Stimulated activated CD8-positive, alpha-beta memory T cell treated with anti-CD3 and anti-CD28 coated beads, Interleukin-15, amount 100 ng/mL, for 4 hours (primary cell): ENCODE measurements at regions not wholly inside any gene's neighbourhood (a gene's known extent, or its start where the extent isn't known, plus 50 kb on each side); places are given as distances from the start of the nearest gene placed in this dataset.
"Not testable (repeated sequence)": the region's sequence is repeated elsewhere in the genome, so short reads cannot be mapped to it uniquely, and the experiment has no call there.

Source experiments
- DNase-seq, 2 donors: peaks; one replicate each; pipeline ENCODE4 v3.0.0-alpha.2; 2020; ENCODE audit warnings: low read depth in 2 of 2

DNA sequence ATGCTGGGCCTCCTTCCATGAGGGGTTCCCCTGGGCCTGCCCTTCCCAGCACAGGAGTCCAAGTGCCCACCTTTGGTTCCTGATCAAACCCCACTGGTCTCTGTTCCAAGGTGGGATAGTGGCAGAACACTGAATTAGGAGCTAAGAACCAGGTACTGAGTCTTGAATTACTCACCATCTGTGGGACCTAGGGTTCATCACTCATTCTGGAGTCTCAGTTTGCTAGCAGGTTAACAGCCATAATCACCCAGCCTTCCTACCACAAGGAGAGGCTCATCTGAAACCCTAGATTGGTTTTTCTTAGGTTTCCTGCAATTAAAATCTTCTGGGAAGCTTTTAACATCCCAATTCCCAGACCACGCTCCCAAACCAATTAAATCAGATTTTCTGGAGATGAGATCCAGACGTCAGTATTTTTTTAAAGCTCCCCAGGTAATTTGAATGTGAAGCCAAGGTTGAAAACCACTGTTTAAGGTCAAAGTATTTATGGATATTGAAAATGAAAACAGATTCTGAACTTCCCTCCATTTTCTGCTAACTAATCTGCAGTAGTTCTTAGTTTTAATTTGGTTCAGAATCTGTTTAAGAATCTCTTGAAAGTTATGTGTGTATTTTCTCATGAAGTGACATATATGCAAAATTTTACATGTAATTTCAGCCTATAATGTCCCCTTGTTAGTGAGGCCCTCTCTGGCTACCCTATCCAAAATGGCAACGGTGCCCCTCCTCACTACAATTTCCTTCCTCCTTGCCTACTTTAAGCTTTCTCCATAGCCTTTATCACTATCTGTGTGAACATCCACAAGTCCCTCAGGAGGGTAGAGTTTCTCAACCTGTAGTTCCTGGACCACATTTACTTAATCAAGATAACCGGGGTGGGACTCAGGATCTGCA is 166.5 kb upstream of the CXCR4 start:
- DNase-seq: no peak

DNA sequence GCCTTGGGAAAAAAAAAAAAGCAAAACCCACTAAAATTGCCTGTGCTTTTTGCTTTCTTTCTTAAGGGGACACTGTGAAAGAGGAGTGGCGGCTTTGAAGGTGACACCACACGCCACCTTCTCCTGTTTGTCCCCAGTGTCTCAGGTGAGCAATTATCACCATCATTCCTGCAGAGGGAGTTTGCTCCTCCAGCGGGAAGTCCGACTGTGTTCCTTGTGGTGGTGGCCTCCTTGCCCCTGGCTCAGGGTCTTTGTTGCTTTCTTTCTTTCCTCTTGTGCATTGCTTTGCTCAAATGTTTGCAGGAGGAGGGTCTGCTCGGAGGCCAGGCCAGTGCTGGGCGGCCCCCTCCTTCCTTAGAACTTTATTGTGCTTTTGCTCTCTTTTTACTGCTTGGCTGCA is 164.3 kb upstream of the CXCR4 start:
- DNase-seq: no peak

DNA sequence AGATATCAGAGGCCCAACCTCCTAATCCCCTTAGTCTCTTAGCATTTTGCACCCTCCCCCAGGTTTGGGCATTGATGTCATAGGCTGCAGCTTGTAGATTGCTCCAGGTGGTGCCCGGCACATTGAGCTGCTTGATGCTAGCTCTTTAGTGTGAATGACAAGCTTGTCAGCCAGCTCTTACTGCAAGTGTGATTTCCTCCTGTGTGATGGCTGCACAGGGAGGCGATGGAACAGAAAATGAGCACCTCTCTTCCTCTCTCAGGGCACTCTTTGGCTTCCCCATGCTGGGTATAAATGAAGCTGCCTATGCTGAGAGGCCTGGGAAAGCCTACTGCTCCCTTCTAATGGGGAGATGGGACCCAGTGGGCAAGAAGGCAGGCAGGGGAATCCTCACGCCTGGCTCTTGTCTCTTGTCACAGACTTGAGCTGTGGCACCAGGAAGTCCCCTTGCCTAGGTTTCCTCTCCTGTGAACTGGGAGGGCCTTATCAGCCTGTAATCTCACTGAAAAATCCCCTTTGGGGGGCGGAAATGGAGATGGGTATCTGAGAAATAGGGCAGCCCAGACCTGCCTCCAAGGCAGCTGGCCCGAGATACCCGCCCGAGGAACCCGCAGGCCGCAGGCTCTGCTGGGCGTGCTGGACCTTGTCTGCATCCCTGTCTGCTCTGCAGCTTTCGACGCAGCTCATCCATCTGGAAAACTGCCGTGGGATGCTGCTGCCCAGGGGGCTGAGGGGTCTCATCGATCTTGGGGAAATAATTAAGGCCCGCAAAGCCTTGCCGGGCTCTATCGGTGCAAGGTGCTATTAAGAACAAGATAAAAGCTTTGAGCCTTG is 163.5 kb upstream of the CXCR4 start:
- DNase-seq: peak; percentile 5 to 13

DNA sequence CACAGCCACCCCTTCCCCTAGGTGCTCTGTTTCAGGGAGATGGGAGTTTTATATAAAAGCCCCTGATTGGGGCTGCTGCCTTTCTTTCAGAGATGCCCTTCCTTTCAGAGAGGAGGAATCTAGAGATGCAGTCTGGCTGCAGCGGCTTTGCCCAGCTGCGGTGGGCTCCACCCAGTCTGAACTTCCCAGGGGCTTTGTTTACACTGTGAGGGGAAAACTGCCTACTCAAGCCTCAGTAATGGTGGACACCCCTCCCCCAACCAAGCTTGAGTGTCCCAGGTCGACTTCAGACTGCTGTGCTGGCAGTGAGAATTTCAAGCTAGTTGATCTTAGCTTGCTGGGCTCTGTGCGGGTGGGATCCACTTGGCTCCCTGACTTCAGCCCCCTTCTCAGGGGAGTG is 148.4 kb upstream of the CXCR4 start:
- DNase-seq: not testable (repeated sequence)

DNA sequence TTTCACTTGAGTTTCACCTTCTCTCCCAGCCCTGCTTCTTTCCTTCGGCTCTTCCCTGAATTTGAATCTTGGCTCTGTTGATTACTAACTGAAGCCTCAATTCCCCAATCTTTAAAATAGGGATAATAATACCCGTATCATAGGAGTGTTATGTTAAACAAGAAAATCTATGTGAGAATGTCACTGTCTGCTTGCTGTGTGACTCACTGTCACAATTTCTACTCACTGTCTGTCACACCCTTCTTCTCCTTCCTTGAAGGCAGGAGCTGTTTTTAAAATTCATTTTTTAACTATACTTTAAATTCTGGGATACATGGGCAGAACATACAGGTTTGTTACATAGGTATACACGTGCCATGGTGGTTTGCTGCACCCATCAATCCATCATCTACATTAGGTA is 141.6 kb upstream of the CXCR4 start:
- DNase-seq: no peak

DNA sequence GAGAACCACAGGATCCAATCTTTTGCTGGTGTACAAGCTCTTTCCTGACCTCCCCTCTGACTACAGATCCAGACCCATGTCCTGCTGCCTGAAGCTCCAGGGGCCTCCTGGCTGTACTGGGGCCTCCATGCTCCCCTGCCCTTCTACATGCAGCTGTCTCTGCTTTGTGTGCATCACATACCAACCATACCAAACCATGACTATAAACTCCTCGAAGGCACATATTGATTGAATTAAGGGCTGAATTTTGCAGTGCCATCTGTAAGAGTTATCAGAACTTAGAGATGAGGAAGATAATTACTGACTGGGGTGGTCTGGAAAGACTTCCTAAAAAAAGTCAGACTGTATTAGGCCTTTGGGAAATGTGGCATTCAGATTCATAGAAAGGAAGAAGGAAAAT is 139.9 kb upstream of the CXCR4 start:
- DNase-seq: no peak

DNA sequence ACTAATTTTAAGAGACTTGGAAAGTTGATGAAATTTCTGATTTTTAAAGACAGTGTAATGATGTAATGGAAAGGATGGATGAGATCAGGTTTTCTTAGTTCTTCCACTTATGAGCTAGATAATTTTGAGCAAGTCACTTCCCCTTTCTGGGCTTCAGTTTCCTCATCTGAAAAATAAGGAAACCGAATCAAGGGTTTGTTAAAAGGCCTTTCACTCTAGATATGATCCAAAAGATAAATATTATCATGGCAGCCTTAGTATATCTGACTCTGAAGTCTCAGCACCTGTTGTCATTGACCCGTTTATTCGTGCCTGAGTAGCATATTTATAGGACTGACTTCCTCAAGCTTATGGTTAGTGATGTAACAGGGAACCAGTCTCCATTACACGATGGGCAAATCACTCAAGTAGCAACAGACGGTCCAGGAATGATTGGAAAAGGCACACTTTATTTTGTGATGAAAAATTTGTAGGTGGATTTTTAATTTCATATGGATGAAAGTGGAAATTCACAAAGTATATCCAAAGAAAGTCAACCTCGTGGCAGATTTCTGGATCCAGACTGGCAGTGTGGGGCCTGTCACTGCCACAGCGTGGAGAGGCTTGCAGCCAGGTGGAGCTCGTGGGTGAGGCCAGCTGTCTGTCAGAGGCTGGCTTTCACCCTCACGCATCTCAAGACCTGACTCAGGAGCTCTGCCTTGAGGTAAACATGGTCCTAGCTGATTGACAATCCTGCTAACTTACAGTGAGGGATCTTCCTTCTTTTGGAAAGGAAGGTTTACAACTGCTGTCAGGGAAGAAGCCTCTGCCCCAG is 137.9 kb upstream of the CXCR4 start:
- DNase-seq: no peak

DNA sequence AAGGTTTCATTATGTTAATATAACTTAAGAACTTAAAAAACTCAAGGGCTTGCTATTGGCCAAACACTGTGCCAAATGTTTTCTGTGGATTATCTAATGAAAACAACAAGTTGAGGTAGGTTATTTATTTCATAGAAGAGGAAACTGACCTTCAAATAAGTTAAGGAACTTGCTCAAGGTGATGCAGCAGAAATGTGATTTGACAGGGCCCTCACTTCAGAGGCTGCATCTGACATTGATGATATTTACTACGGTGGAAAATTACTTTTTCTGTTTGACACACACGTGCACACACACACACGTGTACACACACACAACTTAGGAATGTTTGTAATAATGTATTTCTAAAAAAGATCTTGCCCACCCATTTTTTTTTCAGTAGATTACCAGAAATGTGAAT is 137.2 kb upstream of the CXCR4 start:
- DNase-seq: no peak

DNA sequence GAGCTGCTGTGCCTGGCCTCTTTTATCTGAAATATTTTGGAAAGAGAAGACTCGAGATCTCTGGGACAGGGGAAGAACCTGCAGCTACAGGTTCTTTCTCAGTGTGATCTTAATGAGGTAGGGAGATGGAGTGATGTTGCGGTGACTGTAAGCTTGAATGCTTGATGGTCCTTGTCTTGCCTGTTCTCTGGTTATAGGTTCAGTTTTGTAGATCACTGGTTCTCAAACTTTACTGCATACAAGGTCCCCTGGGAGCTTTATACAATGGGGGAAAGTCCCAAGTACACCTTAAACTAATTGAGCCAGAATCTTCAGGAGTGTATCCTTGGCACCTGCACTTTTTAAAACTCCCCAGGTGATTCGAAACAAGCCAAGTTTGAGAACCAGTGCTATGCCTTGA is 136.7 kb upstream of the CXCR4 start:
- DNase-seq: no peak

DNA sequence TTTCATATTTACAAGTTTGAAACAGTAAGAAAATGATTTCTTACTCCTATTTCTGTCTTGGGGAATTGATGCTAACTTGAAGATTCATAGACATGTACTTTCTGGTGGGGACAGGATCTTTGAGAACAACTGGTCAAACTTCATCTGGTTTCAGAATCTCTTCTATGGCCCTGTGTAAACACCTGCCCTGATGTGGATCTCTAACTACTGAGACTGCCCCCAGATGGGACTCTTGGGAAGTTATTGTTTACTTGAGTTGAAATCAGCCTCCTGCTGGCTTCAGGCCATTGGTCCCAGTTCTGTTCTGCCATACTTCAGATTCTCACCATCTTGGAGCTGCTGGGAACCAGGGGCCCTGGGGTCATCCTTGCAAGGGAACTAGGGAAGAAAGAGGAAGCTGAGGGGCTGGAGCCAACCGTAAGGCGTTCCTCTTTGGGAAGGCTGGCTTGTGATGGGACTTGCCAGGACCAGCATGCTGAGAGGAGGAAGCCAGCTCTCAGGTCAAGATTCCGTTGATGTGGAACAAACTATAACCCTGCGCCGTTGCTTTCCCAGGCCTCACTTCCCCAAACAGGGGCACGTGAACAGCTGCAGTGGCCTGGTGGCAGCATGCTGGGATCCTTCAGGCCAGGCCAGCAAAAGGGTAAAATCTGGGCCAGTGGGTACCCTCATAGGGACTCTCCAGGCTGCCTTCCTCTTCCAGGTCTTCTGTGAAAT is 135.5 kb upstream of the CXCR4 start:
- DNase-seq: no peak

DNA sequence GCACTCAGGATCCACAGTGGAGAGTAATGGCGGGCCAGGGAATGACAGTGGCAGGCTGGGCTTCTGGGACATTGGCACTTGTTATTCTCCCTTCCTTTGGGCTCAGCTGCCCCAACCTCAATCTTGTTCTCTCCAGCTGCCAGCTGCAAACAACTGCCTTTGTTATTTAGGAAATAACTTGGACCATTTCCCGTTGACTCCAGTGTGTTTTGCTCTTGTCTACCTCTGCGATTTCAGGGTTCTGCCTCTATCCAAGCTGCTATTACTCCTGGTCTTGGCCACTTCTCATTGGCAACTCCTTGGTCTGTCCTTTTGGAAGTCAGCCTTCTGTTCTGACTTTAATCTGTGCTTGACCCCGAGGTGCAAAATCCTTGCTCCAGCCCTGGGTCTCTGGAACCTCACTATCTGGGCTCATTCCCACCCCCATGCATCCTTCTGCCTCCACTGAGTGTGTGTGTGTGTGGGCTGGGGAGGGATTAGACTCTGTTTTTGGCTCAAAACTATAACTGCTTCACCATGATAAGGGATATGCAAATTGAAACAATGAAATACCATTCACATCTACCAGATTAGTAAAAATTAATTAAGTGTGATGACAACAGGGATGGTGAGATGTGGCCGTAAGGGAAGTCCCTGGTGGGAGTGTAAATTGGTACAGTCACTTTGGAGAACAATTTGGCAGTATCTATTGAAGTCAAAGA is 134.1 kb upstream of the CXCR4 start:
- DNase-seq: no peak

DNA sequence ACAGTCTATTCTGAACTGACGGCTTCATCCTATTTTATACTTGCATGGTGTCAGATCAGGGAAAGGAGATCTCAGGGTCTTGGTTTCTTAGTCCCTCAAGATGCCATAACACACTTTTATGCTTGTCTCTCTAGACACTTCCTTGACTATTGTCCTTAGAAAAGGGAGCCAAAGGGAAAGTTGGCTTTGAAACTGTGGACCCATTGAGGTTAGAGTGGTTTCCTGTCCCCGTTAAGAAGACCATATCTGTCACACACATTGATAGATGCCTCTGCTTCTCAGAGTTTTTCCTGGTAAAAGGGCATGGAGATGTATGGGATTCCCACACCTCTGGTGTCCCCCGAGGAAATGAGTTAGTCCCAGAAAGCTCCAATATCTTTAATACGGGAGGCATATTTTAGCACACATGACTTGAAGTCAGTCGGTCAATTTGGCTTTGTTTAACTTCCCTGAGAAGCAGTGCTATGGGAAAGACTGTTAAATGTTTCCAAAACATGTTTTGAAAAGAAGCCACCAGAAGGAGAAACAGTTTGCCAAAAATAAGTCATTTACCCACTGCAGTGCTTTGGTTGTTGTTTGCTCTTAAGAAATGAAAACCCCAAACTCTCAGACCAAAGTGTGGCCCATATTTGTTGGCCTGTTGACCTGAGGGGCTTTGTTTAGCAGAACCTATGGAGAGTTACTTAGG is 133.4 kb upstream of the CXCR4 start:
- no peak for DNase-seq

DNA sequence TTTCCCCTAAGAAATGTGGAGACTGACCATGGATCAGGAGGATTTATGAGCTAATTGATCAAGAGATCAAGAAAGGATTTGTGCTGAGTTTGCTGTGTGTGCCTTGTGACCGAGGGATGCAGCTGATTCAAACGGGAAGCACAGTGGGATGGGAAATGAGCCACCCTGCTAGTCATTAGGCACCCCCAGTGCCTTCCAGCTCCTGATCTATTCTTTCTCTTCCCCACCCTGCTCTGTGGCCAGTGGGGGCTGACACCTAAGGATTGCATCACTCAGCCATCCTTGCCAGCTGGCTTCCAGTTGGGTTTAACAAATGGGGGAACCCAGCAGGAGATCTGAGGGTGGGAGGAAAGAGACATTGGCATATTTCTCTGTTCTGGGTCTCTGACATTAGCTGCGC is 132.2 kb upstream of the CXCR4 start:
- DNase-seq: no peak

DNA sequence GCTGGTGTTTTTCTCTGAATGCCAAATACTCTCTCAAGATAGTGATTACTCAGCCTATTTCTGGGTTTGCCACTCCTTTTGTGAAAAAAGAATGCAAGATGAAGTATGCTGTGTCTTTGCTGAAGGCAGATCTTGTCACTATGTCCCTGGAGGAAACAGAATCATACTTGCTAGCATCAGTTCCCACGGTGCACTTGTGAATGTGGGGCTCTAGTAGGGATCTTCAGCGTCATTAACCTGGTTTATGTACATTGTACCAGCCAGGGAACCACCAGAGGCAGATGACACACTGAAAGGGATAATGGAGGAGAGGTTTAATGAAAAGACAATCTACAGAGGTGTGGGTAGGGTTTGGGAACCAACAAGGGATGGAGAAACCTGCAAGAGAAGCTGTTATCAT is 131.0 kb upstream of the CXCR4 start:
- no peak for DNase-seq

DNA sequence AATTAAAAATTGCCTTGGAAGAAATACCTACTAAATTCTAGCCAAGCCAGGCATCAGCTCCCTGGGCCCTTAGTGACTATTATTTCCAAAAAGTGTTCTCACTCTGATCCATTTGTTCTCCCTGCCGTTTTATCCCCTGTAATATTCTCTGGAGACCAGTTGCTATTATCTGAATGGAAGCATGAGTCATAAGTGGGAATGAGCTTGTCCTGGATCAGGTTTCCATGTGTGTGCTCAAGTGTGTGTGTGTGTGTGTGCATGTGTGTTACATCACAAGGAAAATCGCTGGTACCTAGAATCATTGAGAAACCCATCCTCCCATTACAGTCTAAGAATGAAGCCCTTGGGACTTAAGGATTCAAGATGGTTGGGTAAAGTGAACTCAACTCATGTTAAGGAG is 130.3 kb upstream of the CXCR4 start:
- no peak for DNase-seq

DNA sequence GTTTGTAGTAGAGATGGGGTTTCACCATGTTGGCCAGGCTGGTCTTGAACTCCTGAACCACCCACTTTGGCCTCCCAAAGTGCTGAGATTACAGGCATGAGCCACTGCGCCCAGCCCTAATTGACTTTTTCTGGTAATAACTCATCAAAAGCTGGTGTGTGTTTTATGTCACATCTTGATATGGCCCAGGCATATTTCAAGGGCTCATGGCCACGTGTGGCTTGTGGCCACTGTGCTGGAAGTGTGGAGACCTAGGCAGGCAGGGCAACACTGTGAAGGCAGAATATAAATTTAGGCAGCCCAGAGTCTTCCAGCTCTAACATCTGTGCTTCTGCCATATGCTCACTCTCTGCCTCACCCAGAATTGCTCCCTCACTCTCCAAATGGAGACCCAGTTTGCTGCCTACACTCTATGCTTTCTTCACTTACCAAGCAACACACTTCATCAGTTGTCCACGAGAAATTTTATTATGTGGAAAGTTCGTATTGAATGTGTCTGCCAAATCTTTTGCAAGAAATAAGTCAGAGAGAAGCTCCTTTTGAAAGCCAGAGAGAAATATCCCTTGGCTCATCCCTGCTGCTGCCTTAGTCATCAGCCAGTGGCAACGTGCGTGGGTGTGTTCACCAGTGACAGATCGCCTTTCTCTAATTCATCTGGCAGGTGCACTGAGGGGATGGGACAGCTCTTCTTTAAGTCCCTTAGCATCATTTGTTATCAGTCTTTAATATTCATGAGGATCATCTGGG is 129.4 kb upstream of the CXCR4 start:
- DNase-seq: peak in 1 of 2 donors; percentile 18

DNA sequence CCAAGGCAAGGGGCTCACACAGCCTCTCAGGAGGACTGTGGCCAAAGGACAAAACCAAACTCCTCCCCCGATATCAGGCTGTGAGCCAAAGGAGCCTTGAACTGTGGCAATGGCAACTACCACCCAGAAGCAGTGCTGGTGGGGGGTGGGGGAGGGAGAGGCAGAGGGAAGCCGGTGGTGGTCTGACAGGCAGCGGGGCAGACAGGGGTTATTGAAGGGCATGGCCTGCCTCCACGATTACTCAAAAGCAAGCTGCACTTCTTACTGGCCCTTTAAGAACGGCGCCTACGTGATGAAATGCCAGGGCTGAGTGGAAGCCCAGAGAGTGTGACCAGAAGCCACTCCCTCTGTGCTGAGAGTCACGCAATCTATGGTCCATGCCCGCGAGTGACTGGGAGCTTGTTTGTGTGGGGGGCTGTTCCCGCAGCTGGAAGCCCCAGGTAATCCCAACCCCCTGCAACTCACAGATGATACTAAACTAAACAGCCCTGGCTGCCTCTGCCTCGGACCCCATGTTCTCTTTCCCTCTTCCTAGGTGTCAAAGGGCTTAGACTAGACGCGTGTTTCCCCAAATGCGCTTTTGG is 128.2 kb upstream of the CXCR4 start:
- DNase-seq: no peak

DNA sequence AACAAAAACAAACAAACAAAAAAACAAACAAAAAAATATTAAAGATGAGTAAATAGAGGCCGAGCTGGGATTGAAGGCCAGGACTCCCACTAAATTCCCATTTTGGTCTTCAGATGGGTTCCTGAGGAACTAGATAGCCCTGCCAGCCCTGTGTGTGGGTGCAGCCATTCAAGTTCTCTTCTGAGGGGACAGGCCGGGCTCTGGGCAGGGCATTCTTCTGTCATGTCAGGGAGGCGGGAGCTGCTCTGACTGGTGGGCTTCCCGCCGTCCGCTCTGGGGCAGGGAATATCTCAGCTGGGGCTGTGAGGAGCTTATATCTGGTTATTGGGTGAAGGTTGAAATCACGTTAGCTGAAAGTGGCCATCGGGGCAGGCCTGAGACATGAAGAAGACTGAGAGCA is 127.3 kb upstream of the CXCR4 start:
- no peak for DNase-seq

DNA sequence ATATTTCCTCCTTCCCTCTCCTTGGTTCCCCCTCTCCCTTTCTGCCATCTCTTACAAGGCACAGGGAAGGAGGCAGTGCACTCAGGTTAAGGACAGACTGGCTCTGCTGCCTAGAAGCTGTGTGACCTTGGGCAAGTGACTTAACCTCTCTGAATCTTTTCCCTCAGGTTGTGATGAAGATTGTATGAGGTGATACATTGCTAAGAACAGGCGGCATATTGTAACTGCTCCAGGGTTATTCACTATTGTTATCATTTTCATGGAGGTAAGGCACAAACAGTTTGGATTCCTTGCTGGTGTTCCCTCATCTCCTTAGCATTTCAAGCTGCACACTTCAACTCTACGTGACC is 126.6 kb upstream of the CXCR4 start:
- no peak for DNase-seq
